ENCODE measurements at regions not wholly inside any gene's neighbourhood (a gene's known extent, or its start where the extent isn't known, plus 50 kb on each side); places are given as distances from the start of the nearest gene placed in this dataset.

- H3K4me3 ChIP-seq (ENCODE audit: low read depth, low read length): no peak overlapping the region
- TF ChIP-seq CTCF (IDR thresholded peaks at IDR 0.05; ENCODE audit: control insufficient read depth, extremely low read depth, insufficient read depth): no peak
- no peak for DNase-seq (ENCODE audit: low read depth)
These were observed 637.7 kb upstream of the UBE2E2 start for GRCh38 chr3:22565393-22565792.

GRCh38 chr3:22568285-22568684 is 634.8 kb upstream of the UBE2E2 start:
- no peak overlapping the region for H3K4me3 ChIP-seq (ENCODE audit: low read depth, low read length)
- DNase-seq (ENCODE audit: low read depth): no peak
- no peak for TF ChIP-seq CTCF (IDR thresholded peaks at IDR 0.05; ENCODE audit: control insufficient read depth, extremely low read depth, insufficient read depth)

- no peak overlapping the region for H3K4me3 ChIP-seq (ENCODE audit: low read depth, low read length)
- no peak for TF ChIP-seq CTCF (IDR thresholded peaks at IDR 0.05; ENCODE audit: control insufficient read depth, extremely low read depth, insufficient read depth)
- no peak for DNase-seq (ENCODE audit: low read depth)
These were observed 633.6 kb upstream of the UBE2E2 start for GRCh38 chr3:22569570-22569969.

GRCh38 chr3:22581007-22581406 is 622.1 kb upstream of the UBE2E2 start:
- no peak for DNase-seq (ENCODE audit: low read depth)
- TF ChIP-seq CTCF (IDR thresholded peaks at IDR 0.05; ENCODE audit: control insufficient read depth, extremely low read depth, insufficient read depth): no peak
- no peak overlapping the region for H3K4me3 ChIP-seq (ENCODE audit: low read depth, low read length)

- DNase-seq (ENCODE audit: low read depth): no peak
- TF ChIP-seq CTCF (IDR thresholded peaks at IDR 0.05; ENCODE audit: control insufficient read depth, extremely low read depth, insufficient read depth): no peak
- H3K4me3 ChIP-seq (ENCODE audit: low read depth, low read length): no peak overlapping the region
These were observed 620.9 kb upstream of the UBE2E2 start for GRCh38 chr3:22582266-22582665.

- TF ChIP-seq CTCF (IDR thresholded peaks at IDR 0.05; ENCODE audit: control insufficient read depth, extremely low read depth, insufficient read depth): no peak
- no peak overlapping the region for H3K4me3 ChIP-seq (ENCODE audit: low read depth, low read length)
- no peak for DNase-seq (ENCODE audit: low read depth)
These were observed 617.6 kb upstream of the UBE2E2 start for GRCh38 chr3:22585504-22585903.

GRCh38 chr3:22585911-22586310 is 617.2 kb upstream of the UBE2E2 start:
- DNase-seq (ENCODE audit: low read depth): no peak
- TF ChIP-seq CTCF (IDR thresholded peaks at IDR 0.05; ENCODE audit: control insufficient read depth, extremely low read depth, insufficient read depth): no peak
- no peak overlapping the region for H3K4me3 ChIP-seq (ENCODE audit: low read depth, low read length)

Data from LNCaP clone FGC (cell line).